K562 (cell line): ENCODE measurements at regions not wholly inside any gene's neighbourhood (a gene's known extent, or its start where the extent isn't known, plus 50 kb on each side); places are given as distances from the start of the nearest gene placed in this dataset.

Experiments
- BMI1 ChIP-seq: fragments of 150-350 bp; IDR thresholded peaks from 2 replicates; pipeline ENCODE4 v1.6.1; 2014; ENCODE audit warnings: low read length
- CHCHD3 ChIP-seq: fragments of 250-450 bp; sonication (Bioruptor Pico); IDR thresholded peaks from 2 replicates; pipeline ENCODE4 v2.1.2; 2022; ENCODE audit warnings: mild to moderate bottlenecking
- HSF4 ChIP-seq: fragments of 250-450 bp; sonication (Bioruptor Pico); IDR thresholded peaks from 2 replicates; pipeline ENCODE4 v2.1.2; 2022; ENCODE audit warnings: mild to moderate bottlenecking, moderate library complexity, borderline replicate concordance
- MYNN ChIP-seq, 2 experiments: sonication (generic); formaldehyde crosslinking in 1 of 2; IDR thresholded peaks; 2 replicates each; pipeline versions ENCODE4 v1.5.0 to v1.6.1; 2016 to 2020; ENCODE audit warnings: antibody characterized with exemption in 1 of 2, missing genetic modification reagents in 1 of 2
- NCOA2 ChIP-seq, 2 experiments: fragments of 450-650 bp; IDR thresholded peaks; 2 replicates each; pipeline ENCODE4 v1.6.1; 2018; ENCODE audit warnings: mild to moderate bottlenecking in 2 of 2, moderate library complexity in 1 of 2; ENCODE audit not compliant: partially characterized antibody in 2 of 2
- NCOA6 ChIP-seq: fragments of 450-650 bp; IDR thresholded peaks from 2 replicates; pipeline ENCODE4 v1.6.1; 2017; ENCODE audit warnings: mild to moderate bottlenecking
- NR4A1 ChIP-seq, 2 experiments: fragments of 250-450 bp in 1 of 2; fragments of 450-650 bp in 1 of 2; sonication (Bioruptor Pico) in 1 of 2; IDR thresholded peaks; 2 replicates each; pipeline versions ENCODE4 v1.4.0 to v1.6.1; 2016 to 2020; ENCODE audit warnings: mild to moderate bottlenecking in 2 of 2, missing compliant biosample characterization in 1 of 2, missing genetic modification characterization in 1 of 2, moderate library complexity in 1 of 2
- PHB ChIP-seq: fragments of 250-450 bp; sonication (Bioruptor Pico); IDR thresholded peaks from 2 replicates; pipeline ENCODE4 v1.5.0; 2021
- SPI1 ChIP-seq: IDR thresholded peaks from 2 replicates; pipeline ENCODE4 v1.6.1; 2011; ENCODE audit warnings: low read depth, low read length, control low read depth, borderline replicate concordance
- TRIM24 ChIP-seq, 2 experiments: fragments of 450-650 bp; IDR thresholded peaks; 2 replicates each; pipeline ENCODE4 v1.6.1; 2016
- ZNF76 ChIP-seq: fragments of 250-450 bp; sonication (Bioruptor Pico); IDR thresholded peaks from 2 replicates; pipeline ENCODE4 v1.4.0; 2020; ENCODE audit warnings: mild to moderate bottlenecking, moderate library complexity, borderline replicate concordance
- TF ChIP-seq, protein P1 (sequence below): sonication (generic); formaldehyde crosslinking; IDR thresholded peaks from 2 replicates; pipeline ENCODE4 v1.8.0; 2023; ENCODE audit warnings: mild to moderate bottlenecking, missing genetic modification reagents
- TF ChIP-seq, protein P2 (sequence below): sonication (generic); formaldehyde crosslinking; IDR thresholded peaks from 2 replicates; pipeline ENCODE4 v1.9.0; 2022; ENCODE audit warnings: mild to moderate bottlenecking, missing genetic modification reagents
- TF ChIP-seq, protein P3 (sequence below): fragments of 250-450 bp; sonication (Bioruptor Pico); IDR thresholded peaks from 2 replicates; pipeline ENCODE4 v1.4.0; 2020
- TF ChIP-seq, protein P4 (sequence below): fragments of 250-450 bp; sonication (Bioruptor Pico); IDR thresholded peaks from 2 replicates; pipeline ENCODE4 v1.4.0; 2020; ENCODE audit warnings: mild to moderate bottlenecking
- TF ChIP-seq, protein P5 (sequence below): fragments of 450-650 bp; IDR thresholded peaks from 2 replicates; pipeline ENCODE4 v1.6.1; 2016; ENCODE audit warnings: borderline replicate concordance

DNA sequence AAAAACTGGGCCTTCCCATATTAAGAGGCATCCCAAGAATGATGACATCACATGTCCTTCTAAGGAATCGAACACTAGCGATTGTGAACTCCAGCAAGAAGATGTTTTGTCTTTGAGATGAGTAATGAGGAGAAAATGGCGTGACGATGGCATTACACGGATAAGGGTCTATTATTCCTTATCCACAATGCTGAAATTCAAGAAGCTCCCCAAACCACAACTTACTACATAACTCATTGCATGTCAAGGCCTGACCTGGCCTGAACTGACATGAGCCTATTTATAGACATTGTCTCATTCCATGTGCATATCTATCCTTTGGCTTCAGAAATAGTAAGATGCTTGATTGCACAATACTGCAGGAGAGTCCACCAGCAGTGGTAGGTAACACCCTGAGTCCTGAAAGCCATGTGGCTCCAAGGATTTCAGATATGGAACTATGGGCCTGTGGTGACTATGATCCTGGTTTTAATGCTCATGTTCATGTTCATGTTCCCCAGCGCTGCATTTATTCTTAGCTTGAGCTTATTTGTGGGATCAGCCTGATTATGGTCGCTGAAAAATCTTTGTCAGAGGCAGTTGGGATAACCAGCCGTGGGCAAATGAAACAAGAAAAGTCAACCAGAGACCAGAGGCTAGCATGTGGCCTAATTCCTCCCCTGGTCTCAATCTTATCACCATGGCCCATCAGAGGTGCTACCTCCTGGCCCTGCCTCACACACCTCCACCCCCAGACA is 183.2 kb upstream of the JARID2 start (continued):
- TF ChIP-seq SPI1 (no peak), CHCHD3 (CRISPR knock-in tag) (no peak), NCOA2 (IDR thresholded peaks at IDR 0.05; ENCODE audit: partially characterized antibody in 2 of 2) (peak; percentile 89 to 90), BMI1 (no peak), MYNN (IDR thresholded peaks at IDR 0.05) (peak; percentile 68; the same call in 1 of the 2 replicates), MYNN (CRISPR knock-in tag; IDR thresholded peaks at IDR 0.05) (no peak), HSF4 (no peak), PHB (CRISPR knock-in tag) (no peak), TRIM24 (IDR thresholded peaks at IDR 0.05) (peak; percentile 92 to 93), NR4A1 (CRISPR knock-in tag; IDR thresholded peaks at IDR 0.05) (no peak), NR4A1 (tag; IDR thresholded peaks at IDR 0.05) (peak; percentile 86; the same call in 1 of the 2 replicates), NCOA6 (no peak), ZNF76 (CRISPR knock-in tag) (no peak)
- TF ChIP-seq, protein P1, sequence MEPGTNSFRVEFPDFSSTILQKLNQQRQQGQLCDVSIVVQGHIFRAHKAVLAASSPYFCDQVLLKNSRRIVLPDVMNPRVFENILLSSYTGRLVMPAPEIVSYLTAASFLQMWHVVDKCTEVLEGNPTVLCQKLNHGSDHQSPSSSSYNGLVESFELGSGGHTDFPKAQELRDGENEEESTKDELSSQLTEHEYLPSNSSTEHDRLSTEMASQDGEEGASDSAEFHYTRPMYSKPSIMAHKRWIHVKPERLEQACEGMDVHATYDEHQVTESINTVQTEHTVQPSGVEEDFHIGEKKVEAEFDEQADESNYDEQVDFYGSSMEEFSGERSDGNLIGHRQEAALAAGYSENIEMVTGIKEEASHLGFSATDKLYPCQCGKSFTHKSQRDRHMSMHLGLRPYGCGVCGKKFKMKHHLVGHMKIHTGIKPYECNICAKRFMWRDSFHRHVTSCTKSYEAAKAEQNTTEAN = no peak
- TF ChIP-seq, protein P2, sequence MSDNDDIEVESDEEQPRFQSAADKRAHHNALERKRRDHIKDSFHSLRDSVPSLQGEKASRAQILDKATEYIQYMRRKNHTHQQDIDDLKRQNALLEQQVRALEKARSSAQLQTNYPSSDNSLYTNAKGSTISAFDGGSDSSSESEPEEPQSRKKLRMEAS (CRISPR knock-in tag) = peak; percentile 91
- TF ChIP-seq, protein P3, sequence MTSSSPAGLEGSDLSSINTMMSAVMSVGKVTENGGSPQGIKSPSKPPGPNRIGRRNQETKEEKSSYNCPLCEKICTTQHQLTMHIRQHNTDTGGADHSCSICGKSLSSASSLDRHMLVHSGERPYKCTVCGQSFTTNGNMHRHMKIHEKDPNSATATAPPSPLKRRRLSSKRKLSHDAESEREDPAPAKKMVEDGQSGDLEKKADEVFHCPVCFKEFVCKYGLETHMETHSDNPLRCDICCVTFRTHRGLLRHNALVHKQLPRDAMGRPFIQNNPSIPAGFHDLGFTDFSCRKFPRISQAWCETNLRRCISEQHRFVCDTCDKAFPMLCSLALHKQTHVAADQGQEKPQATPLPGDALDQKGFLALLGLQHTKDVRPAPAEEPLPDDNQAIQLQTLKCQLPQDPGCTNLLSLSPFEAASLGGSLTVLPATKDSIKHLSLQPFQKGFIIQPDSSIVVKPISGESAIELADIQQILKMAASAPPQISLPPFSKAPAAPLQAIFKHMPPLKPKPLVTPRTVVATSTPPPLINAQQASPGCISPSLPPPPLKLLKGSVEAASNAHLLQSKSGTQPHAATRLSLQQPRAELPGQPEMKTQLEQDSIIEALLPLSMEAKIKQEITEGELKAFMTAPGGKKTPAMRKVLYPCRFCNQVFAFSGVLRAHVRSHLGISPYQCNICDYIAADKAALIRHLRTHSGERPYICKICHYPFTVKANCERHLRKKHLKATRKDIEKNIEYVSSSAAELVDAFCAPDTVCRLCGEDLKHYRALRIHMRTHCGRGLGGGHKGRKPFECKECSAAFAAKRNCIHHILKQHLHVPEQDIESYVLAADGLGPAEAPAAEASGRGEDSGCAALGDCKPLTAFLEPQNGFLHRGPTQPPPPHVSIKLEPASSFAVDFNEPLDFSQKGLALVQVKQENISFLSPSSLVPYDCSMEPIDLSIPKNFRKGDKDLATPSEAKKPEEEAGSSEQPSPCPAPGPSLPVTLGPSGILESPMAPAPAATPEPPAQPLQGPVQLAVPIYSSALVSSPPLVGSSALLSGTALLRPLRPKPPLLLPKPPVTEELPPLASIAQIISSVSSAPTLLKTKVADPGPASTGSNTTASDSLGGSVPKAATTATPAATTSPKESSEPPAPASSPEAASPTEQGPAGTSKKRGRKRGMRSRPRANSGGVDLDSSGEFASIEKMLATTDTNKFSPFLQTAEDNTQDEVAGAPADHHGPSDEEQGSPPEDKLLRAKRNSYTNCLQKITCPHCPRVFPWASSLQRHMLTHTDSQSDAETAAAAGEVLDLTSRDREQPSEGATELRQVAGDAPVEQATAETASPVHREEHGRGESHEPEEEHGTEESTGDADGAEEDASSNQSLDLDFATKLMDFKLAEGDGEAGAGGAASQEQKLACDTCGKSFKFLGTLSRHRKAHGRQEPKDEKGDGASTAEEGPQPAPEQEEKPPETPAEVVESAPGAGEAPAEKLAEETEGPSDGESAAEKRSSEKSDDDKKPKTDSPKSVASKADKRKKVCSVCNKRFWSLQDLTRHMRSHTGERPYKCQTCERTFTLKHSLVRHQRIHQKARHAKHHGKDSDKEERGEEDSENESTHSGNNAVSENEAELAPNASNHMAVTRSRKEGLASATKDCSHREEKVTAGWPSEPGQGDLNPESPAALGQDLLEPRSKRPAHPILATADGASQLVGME (CRISPR knock-in tag) = no peak
- TF ChIP-seq, protein P4, sequence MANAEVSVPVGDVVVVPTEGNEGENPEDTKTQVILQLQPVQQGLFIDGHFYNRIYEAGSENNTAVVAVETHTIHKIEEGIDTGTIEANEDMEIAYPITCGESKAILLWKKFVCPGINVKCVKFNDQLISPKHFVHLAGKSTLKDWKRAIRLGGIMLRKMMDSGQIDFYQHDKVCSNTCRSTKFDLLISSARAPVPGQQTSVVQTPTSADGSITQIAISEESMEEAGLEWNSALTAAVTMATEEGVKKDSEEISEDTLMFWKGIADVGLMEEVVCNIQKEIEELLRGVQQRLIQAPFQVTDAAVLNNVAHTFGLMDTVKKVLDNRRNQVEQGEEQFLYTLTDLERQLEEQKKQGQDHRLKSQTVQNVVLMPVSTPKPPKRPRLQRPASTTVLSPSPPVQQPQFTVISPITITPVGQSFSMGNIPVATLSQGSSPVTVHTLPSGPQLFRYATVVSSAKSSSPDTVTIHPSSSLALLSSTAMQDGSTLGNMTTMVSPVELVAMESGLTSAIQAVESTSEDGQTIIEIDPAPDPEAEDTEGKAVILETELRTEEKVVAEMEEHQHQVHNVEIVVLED (CRISPR knock-in tag) = no peak
- TF ChIP-seq, protein P5, sequence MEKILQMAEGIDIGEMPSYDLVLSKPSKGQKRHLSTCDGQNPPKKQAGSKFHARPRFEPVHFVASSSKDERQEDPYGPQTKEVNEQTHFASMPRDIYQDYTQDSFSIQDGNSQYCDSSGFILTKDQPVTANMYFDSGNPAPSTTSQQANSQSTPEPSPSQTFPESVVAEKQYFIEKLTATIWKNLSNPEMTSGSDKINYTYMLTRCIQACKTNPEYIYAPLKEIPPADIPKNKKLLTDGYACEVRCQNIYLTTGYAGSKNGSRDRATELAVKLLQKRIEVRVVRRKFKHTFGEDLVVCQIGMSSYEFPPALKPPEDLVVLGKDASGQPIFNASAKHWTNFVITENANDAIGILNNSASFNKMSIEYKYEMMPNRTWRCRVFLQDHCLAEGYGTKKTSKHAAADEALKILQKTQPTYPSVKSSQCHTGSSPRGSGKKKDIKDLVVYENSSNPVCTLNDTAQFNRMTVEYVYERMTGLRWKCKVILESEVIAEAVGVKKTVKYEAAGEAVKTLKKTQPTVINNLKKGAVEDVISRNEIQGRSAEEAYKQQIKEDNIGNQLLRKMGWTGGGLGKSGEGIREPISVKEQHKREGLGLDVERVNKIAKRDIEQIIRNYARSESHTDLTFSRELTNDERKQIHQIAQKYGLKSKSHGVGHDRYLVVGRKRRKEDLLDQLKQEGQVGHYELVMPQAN = no peak
